ENCODE measurements at regions not wholly inside any gene's neighbourhood (a gene's known extent, or its start where the extent isn't known, plus 50 kb on each side); places are given as distances from the start of the nearest gene placed in this dataset. TPM values are rescaled to one million over a fixed set of nuclear protein-coding genes. Genes with fewer than 3 reads are reported as not detected.

DNA sequence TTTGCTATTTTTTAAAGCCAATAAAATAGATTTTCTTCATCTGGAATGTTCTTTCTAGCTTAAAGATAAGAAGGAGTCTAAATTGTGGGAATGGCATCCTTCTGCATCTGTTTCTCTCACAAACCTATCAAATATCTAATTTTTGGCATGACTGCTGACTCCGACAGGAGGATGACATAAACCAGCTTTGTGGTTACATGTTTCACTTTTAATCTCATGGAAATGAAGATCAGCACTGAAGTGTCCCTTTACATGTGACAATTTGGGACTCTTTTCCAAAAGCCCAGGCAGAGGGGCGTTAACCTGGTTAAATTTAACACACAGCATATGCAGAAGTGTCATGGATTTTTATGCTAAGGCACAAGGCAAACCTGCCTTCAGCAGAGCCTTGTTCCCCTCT lies 694.7 kb downstream of the ARHGAP15 start:
- DNase-seq (ENCODE audit: low read depth) = no peak
- TF ChIP-seq, protein P1, sequence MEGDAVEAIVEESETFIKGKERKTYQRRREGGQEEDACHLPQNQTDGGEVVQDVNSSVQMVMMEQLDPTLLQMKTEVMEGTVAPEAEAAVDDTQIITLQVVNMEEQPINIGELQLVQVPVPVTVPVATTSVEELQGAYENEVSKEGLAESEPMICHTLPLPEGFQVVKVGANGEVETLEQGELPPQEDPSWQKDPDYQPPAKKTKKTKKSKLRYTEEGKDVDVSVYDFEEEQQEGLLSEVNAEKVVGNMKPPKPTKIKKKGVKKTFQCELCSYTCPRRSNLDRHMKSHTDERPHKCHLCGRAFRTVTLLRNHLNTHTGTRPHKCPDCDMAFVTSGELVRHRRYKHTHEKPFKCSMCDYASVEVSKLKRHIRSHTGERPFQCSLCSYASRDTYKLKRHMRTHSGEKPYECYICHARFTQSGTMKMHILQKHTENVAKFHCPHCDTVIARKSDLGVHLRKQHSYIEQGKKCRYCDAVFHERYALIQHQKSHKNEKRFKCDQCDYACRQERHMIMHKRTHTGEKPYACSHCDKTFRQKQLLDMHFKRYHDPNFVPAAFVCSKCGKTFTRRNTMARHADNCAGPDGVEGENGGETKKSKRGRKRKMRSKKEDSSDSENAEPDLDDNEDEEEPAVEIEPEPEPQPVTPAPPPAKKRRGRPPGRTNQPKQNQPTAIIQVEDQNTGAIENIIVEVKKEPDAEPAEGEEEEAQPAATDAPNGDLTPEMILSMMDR (IDR thresholded peaks at IDR 0.05; ENCODE audit: insufficient read depth, low read depth, low read length) = no peak
- H3K4me3 ChIP-seq (ENCODE audit: low read depth, low read length) = no peak overlapping the region

DNA sequence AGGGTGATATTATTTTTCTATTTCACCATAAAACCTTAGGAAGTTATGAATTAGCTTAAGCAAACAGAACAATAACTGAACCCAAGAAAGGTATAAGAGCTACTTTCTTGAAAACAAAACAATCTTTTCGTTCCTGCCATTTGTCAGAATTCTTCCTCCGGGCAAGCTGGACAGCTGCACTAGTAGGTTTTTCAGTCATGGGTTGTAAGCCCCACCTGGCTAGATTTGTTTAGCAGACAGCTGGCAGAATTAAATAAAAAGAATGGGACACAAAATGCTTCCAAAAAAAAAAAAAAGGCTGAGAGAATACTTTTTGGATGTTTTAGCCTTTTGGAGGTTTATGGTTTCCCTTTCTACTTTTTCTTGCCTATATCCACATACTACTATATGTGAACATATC lies 694.1 kb downstream of the ARHGAP15 start:
- no peak for DNase-seq (ENCODE audit: low read depth)
- TF ChIP-seq, protein P1 (IDR thresholded peaks at IDR 0.05; ENCODE audit: insufficient read depth, low read depth, low read length) = no peak

DNA sequence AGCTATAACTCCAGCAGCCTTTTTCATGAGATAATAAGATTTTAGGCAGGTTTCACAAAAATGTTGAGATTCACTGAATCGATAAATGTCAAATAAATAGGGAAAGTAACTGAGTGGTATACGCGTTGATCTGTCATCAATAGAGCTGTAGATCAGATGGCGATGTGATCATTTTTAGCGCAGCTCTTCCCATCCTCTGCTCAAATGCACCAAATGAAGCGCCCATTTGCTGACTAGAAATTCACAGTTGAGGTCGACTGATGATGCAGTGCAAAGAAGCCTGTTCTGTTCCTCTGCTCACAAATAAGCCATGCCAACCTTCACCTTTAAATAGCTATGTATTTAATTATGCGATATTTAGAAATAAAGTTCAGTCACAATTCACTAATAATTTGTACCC lies 693.5 kb downstream of the ARHGAP15 start:
- DNase-seq (ENCODE audit: low read depth) = no peak
- no peak overlapping the region for H3K4me3 ChIP-seq (ENCODE audit: low read depth, low read length)
- TF ChIP-seq, protein P1 (IDR thresholded peaks at IDR 0.05; ENCODE audit: insufficient read depth, low read depth, low read length) = no peak

More for the DNA sequence above, 694.1 kb downstream of the ARHGAP15 start:
- H3K4me3 ChIP-seq (ENCODE audit: low read depth, low read length) = no peak overlapping the region

DNA sequence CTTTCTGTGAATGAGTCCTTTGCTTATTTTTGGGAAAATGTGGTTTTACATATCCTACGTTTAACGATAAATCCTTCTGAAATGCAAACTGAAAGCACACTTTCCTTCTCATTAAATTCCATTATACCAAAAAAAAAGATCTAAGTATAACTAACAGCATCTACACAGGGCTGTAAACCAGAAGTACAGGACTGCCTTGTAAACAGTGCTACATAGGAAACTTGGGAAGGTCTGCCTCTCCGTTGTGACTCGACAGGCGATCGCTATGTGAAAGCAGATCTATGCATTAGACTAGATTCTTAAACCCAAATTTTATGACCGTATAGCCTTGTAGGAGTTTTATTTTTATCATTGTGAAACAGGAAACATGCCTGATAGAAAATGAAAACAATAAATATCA lies 690.5 kb downstream of the ARHGAP15 start:
- DNase-seq (ENCODE audit: low read depth) = no peak
- TF ChIP-seq, protein P1 (IDR thresholded peaks at IDR 0.05; ENCODE audit: insufficient read depth, low read depth, low read length) = no peak
- no peak overlapping the region for H3K4me3 ChIP-seq (ENCODE audit: low read depth, low read length)

DNA sequence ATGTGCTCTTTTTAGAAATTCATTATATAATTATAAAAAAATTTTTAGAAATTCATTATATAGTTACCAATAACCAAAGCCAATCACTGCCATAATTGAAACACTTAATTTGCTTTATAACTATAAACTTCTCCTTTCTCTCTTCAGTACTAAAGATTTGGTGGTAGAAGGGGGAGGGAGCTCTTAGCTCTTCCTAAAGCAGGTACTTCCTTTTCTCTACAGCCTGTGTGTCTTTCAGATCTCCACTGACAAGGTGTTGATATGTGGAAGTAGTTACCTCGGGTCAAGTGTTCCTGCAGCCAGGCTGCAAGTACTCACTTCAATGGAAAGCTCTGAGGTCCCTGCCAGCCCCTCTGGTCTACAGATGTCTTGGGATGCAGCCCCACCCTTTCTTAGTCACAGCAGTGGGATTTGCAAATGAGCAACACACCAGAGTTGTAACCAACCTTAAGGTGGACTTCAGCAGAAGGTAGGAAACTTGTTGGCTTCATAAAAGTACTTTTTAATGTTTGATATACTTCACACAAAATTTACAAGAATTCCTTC lies 690.0 kb downstream of the ARHGAP15 start:
- DNase-seq (ENCODE audit: low read depth) = no peak
- TF ChIP-seq, protein P1 (IDR thresholded peaks at IDR 0.05; ENCODE audit: insufficient read depth, low read depth, low read length) = no peak
- H3K4me3 ChIP-seq (ENCODE audit: low read depth, low read length) = no peak overlapping the region

Small RNA genes in the stretch of these regions (small RNA-seq; reads per million reads assigned to genes)
- gene RF00019 = not detected

Measured in fibroblast of villous mesenchyme (primary cell).